ENCODE measurements at regions not wholly inside any gene's neighbourhood (a gene's known extent, or its start where the extent isn't known, plus 50 kb on each side); places are given as distances from the start of the nearest gene placed in this dataset.

DNA sequence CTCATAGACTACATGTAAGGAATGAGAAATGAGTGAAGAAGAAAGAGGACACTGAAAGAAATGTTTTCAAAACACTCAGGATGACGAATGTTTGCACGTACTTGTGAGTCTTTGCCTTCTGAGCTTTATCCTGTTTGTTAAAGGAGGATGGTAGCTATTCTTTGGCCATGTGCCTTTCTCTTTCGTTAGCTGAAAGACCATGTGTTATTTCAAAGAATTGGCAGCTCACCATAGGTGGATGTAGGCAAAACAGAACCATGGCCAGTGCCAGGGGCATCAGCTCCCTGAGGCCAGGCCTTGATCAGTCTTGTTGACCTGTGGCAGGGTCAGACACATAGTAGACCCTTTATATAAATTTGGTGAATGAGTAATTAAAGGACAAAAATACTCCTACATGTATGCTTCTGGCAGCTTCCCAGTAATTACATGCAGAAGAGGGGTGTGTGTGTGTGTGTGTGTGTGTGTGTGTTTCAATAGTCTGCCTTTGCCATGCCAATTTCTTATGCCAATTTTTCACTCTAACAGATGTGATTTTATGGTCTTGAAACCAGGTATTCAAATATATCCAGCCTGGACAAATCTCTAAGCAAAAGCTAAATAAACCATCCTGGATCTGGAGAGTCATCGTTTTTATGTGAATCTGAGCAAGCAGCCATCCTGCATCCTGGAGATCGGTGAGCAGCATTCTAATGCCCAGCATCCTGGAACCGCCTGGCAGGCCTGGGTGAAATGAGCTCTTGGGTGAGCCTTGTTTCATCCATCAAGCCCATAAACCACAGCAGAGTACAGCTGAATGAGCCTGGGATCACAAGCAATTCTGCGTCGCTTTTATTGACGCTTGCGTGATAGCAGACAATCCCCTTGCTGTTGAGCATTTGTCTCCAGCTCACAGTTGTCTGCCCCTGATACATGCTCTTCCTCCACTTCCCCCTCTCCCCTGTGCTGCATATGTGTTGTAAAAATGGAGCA is 475.4 kb downstream of the MED10 start:
- no peak for DNase-seq
- no peak overlapping the region for H3K23ac ChIP-seq (ENCODE audit: low read length)
- no peaks in the 10 kb centered on the region for H3K4me1 ChIP-seq (ENCODE audit: control insufficient read depth, low read depth, low read length)
- H3K79me1 ChIP-seq (ENCODE audit: low read length), result no peaks in the 10 kb centered on the region
- H3K18ac ChIP-seq (ENCODE audit: low read length), result no peak overlapping the region
- H2BK15ac ChIP-seq (replicated peaks; ENCODE audit: low read depth), result no peak overlapping the region
- H3K79me2 ChIP-seq (ENCODE audit: control insufficient read depth, insufficient read depth, low read length), result no peaks in the 10 kb centered on the region
- H3K9ac ChIP-seq (ENCODE audit: low read length), result no peak overlapping the region
- no peak overlapping the region for H3K56ac ChIP-seq (ENCODE audit: low read length)
- no peak overlapping the region for H2BK120ac ChIP-seq (ENCODE audit: low read depth, low read length)
- no peak overlapping the region for H3K4me2 ChIP-seq (ENCODE audit: low read length)
- no peak overlapping the region for H4K8ac ChIP-seq (ENCODE audit: low read depth, low read length)
- H3K27me3 ChIP-seq (ENCODE audit: insufficient read depth, low read length, poor library complexity), result no peaks in the 10 kb centered on the region
- H4K5ac ChIP-seq (ENCODE audit: low read length), result no peak overlapping the region
- no peak overlapping the region for H2AK5ac ChIP-seq (ENCODE audit: low read length)
- WGBS (ENCODE audit: extremely low coverage, insufficient coverage, low lambda C conversion rate), result no CpG with 5 or more reads among the region's 10 CpGs
- H2BK5ac ChIP-seq (ENCODE audit: low read length), result no peak overlapping the region
- H3K36me3 ChIP-seq (ENCODE audit: control insufficient read depth, insufficient read depth, low read length), result no peaks in the 10 kb centered on the region
- H3K4ac ChIP-seq (ENCODE audit: low read depth, low read length), result no peak overlapping the region
- no peak overlapping the region for H3K4me3 ChIP-seq (ENCODE audit: low read length)
- no peak overlapping the region for H3K27ac ChIP-seq (ENCODE audit: low read depth, low read length)

DNA sequence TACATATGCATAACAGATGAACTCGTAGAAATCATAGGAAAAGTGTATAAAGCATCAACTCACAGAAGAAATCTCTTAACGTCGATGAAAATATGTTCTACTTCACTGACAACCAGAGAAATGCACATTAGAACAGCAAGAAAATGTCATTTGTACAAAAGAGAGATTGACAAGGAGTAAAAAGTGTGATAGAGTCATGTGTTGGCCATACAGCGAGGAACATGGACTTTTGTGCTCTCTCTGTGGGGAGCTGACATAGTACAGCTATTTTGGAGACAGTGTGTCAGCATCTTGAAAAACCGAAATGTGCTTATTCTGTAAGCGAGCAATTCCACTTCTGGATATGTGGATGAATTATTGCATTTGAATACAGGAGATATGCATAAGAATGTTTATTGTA is 477.9 kb downstream of the ICE1 start:
- Histone ChIP-seq H3K23ac (ENCODE audit: low read length) (no peak overlapping the region), H3K27ac (ENCODE audit: low read depth, low read length) (no peak overlapping the region), H2BK5ac (ENCODE audit: low read length) (no peak overlapping the region), H3K36me3 (ENCODE audit: control insufficient read depth, insufficient read depth, low read length) (no peaks in the 10 kb centered on the region), H3K4me1 (ENCODE audit: control insufficient read depth, low read depth, low read length) (no peaks in the 10 kb centered on the region), H3K9ac (ENCODE audit: low read length) (no peak overlapping the region), H3K4me3 (ENCODE audit: low read length) (no peak overlapping the region), H3K4me2 (ENCODE audit: low read length) (no peak overlapping the region), H2BK15ac (replicated peaks; ENCODE audit: low read depth) (no peak overlapping the region), H3K27me3 (ENCODE audit: insufficient read depth, low read length, poor library complexity) (no peaks in the 10 kb centered on the region), H3K79me2 (ENCODE audit: control insufficient read depth, insufficient read depth, low read length) (no peaks in the 10 kb centered on the region), H3K56ac (ENCODE audit: low read length) (no peak overlapping the region), H2AK5ac (ENCODE audit: low read length) (no peak overlapping the region), H3K79me1 (ENCODE audit: low read length) (no peaks in the 10 kb centered on the region), H3K4ac (ENCODE audit: low read depth, low read length) (no peak overlapping the region), H4K5ac (ENCODE audit: low read length) (no peak overlapping the region), H3K18ac (ENCODE audit: low read length) (no peak overlapping the region), H4K8ac (ENCODE audit: low read depth, low read length) (no peak overlapping the region), H2BK120ac (ENCODE audit: low read depth, low read length) (no peak overlapping the region)
- no peak for DNase-seq
- WGBS (ENCODE audit: extremely low coverage, insufficient coverage, low lambda C conversion rate), result no CpG with 5 or more reads among the region's 6 CpGs

DNA sequence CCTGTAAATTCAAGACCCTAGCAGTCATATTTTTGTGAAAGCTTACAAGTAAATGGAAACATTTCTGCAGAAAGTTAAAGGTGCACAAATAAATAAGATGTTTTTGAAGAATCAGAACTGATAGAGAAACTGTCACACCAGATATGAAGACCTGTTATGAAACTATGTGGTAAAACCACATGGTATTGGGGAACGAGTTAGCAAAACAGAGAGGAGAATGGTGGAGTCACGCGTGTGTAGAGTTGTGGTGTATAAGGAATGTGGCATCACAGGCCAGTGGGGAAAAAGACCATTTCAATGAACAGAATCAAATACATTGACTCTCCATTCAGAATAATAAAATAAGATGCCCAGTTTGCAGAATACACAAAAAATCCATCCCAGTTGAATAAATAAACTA is 477.2 kb downstream of the ICE1 start:
- no peak overlapping the region for H4K5ac ChIP-seq (ENCODE audit: low read length)
- H3K4me2 ChIP-seq (ENCODE audit: low read length), result no peak overlapping the region
- H2BK15ac ChIP-seq (replicated peaks; ENCODE audit: low read depth), result no peak overlapping the region
- H3K56ac ChIP-seq (ENCODE audit: low read length), result no peak overlapping the region
- H2BK5ac ChIP-seq (ENCODE audit: low read length), result no peak overlapping the region
- no peak overlapping the region for H3K27ac ChIP-seq (ENCODE audit: low read depth, low read length)
- no peak overlapping the region for H4K8ac ChIP-seq (ENCODE audit: low read depth, low read length)
- no peak overlapping the region for H2AK5ac ChIP-seq (ENCODE audit: low read length)
- no peaks in the 10 kb centered on the region for H3K4me1 ChIP-seq (ENCODE audit: control insufficient read depth, low read depth, low read length)
- no peak for DNase-seq
- no peak overlapping the region for H3K9ac ChIP-seq (ENCODE audit: low read length)
- no peak overlapping the region for H3K4ac ChIP-seq (ENCODE audit: low read depth, low read length)
- H3K23ac ChIP-seq (ENCODE audit: low read length), result no peak overlapping the region
- H3K36me3 ChIP-seq (ENCODE audit: control insufficient read depth, insufficient read depth, low read length), result no peaks in the 10 kb centered on the region
- WGBS (ENCODE audit: extremely low coverage, insufficient coverage, low lambda C conversion rate), result no CpG with 5 or more reads among the region's 3 CpGs
- H2BK120ac ChIP-seq (ENCODE audit: low read depth, low read length), result no peak overlapping the region
- H3K4me3 ChIP-seq (ENCODE audit: low read length), result no peak overlapping the region
- no peaks in the 10 kb centered on the region for H3K79me1 ChIP-seq (ENCODE audit: low read length)
- H3K27me3 ChIP-seq (ENCODE audit: insufficient read depth, low read length, poor library complexity), result no peaks in the 10 kb centered on the region
- H3K18ac ChIP-seq (ENCODE audit: low read length), result no peak overlapping the region
- H3K79me2 ChIP-seq (ENCODE audit: control insufficient read depth, insufficient read depth, low read length), result no peaks in the 10 kb centered on the region

- Histone ChIP-seq H3K18ac (ENCODE audit: low read length) (no peak overlapping the region), H3K27me3 (ENCODE audit: insufficient read depth, low read length, poor library complexity) (no peaks in the 10 kb centered on the region), H4K8ac (ENCODE audit: low read depth, low read length) (no peak overlapping the region), H3K4me1 (ENCODE audit: control insufficient read depth, low read depth, low read length) (no peaks in the 10 kb centered on the region), H3K27ac (ENCODE audit: low read depth, low read length) (no peak overlapping the region), H3K4ac (ENCODE audit: low read depth, low read length) (no peak overlapping the region), H3K23ac (ENCODE audit: low read length) (no peak overlapping the region), H2BK120ac (ENCODE audit: low read depth, low read length) (no peak overlapping the region), H2BK15ac (replicated peaks; ENCODE audit: low read depth) (no peak overlapping the region), H3K56ac (ENCODE audit: low read length) (no peak overlapping the region), H2BK5ac (ENCODE audit: low read length) (no peak overlapping the region), H2AK5ac (ENCODE audit: low read length) (no peak overlapping the region), H3K4me3 (ENCODE audit: low read length) (no peak overlapping the region), H3K79me2 (ENCODE audit: control insufficient read depth, insufficient read depth, low read length) (no peaks in the 10 kb centered on the region), H3K79me1 (ENCODE audit: low read length) (no peaks in the 10 kb centered on the region), H3K9ac (ENCODE audit: low read length) (no peak overlapping the region), H3K4me2 (ENCODE audit: low read length) (no peak overlapping the region), H4K5ac (ENCODE audit: low read length) (no peak overlapping the region), H3K36me3 (ENCODE audit: control insufficient read depth, insufficient read depth, low read length) (no peaks in the 10 kb centered on the region)
- WGBS (ENCODE audit: extremely low coverage, insufficient coverage, low lambda C conversion rate), result no CpG with 5 or more reads among the region's 1 CpG
- no peak for DNase-seq
Measured at GRCh38 chr5:5888284-5888683, 465.8 kb downstream of the ICE1 start.

GRCh38 chr5:5887833-5888232 is 465.4 kb downstream of the ICE1 start:
- no peaks in the 10 kb centered on the region for H3K36me3 ChIP-seq (ENCODE audit: control insufficient read depth, insufficient read depth, low read length)
- no peaks in the 10 kb centered on the region for H3K79me2 ChIP-seq (ENCODE audit: control insufficient read depth, insufficient read depth, low read length)
- no peaks in the 10 kb centered on the region for H3K27me3 ChIP-seq (ENCODE audit: insufficient read depth, low read length, poor library complexity)
- H3K4me2 ChIP-seq (ENCODE audit: low read length), result no peak overlapping the region
- H3K4ac ChIP-seq (ENCODE audit: low read depth, low read length), result no peak overlapping the region
- no peaks in the 10 kb centered on the region for H3K4me1 ChIP-seq (ENCODE audit: control insufficient read depth, low read depth, low read length)
- no CpG with 5 or more reads among the region's 3 CpGs for WGBS (ENCODE audit: extremely low coverage, insufficient coverage, low lambda C conversion rate)
- no peak overlapping the region for H2BK5ac ChIP-seq (ENCODE audit: low read length)
- no peak for DNase-seq
- H3K9ac ChIP-seq (ENCODE audit: low read length), result no peak overlapping the region
- H3K23ac ChIP-seq (ENCODE audit: low read length), result no peak overlapping the region
- H3K27ac ChIP-seq (ENCODE audit: low read depth, low read length), result no peak overlapping the region
- no peak overlapping the region for H3K18ac ChIP-seq (ENCODE audit: low read length)
- no peaks in the 10 kb centered on the region for H3K79me1 ChIP-seq (ENCODE audit: low read length)
- H4K8ac ChIP-seq (ENCODE audit: low read depth, low read length), result no peak overlapping the region
- no peak overlapping the region for H3K56ac ChIP-seq (ENCODE audit: low read length)
- no peak overlapping the region for H2BK15ac ChIP-seq (replicated peaks; ENCODE audit: low read depth)
- no peak overlapping the region for H2AK5ac ChIP-seq (ENCODE audit: low read length)
- H3K4me3 ChIP-seq (ENCODE audit: low read length), result no peak overlapping the region
- no peak overlapping the region for H2BK120ac ChIP-seq (ENCODE audit: low read depth, low read length)
- no peak overlapping the region for H4K5ac ChIP-seq (ENCODE audit: low read length)

Measured in mesendoderm (in vitro differentiated cells).